ENCODE measurements at regions not wholly inside any gene's neighbourhood (a gene's known extent, or its start where the extent isn't known, plus 50 kb on each side); places are given as distances from the start of the nearest gene placed in this dataset.

- TF ChIP-seq TBL1XR1 (IDR thresholded peaks at IDR 0.05; ENCODE audit: borderline replicate concordance, low read length, partially characterized antibody) (no peak), MTA1 (CRISPR knock-in tag; IDR thresholded peaks at IDR 0.05; ENCODE audit: borderline replicate concordance) (no peak), SOX6 (IDR thresholded peaks at IDR 0.05) (no peak), SOX6 (CRISPR knock-in tag; IDR thresholded peaks at IDR 0.05) (0 out of 2 replicates have a peak, but pooled peaks have one; percentile 12), ZNF160 (CRISPR knock-in tag; IDR thresholded peaks at IDR 0.05) (no peak), CTCF (CRISPR knock-in tag; IDR thresholded peaks at IDR 0.05) (peak; percentile 77)
Observed at GRCh38 chrX:132292793-132293192, 73.5 kb upstream of the RAP2C start (continued).

GRCh38 chrX:132277953-132278614, 58.8 kb upstream of the RAP2C start:
- TF ChIP-seq TCF12 (IDR thresholded peaks at IDR 0.05) (no peak), TCF12 (CRISPR knock-in tag; IDR thresholded peaks at IDR 0.05) (no peak), HIC2 (CRISPR knock-in tag; IDR thresholded peaks at IDR 0.05; ENCODE audit: low read depth) (no peak), TERF1 (CRISPR knock-in tag; IDR thresholded peaks at IDR 0.05) (no peak), NR0B2 (CRISPR knock-in tag; IDR thresholded peaks at IDR 0.05) (no peak), KDM1A (CRISPR knock-in tag; IDR thresholded peaks at IDR 0.05) (no peak), HNF4A (CRISPR knock-in tag; IDR thresholded peaks at IDR 0.05) (no peak), ATF3 (CRISPR knock-in tag; IDR thresholded peaks at IDR 0.05) (no peak), CAMTA2 (CRISPR knock-in tag; IDR thresholded peaks at IDR 0.05; ENCODE audit: borderline replicate concordance) (no peak), TRIM24 (CRISPR knock-in tag; IDR thresholded peaks at IDR 0.05) (no peak), DDIT3 (CRISPR knock-in tag; IDR thresholded peaks at IDR 0.05) (no peak), RXRA (CRISPR knock-in tag; IDR thresholded peaks at IDR 0.05) (no peak), ISX (CRISPR knock-in tag; conservative IDR thresholded peaks at IDR 0.05) (no peak), HCFC1 (IDR thresholded peaks at IDR 0.05; ENCODE audit: low read depth, low read length) (no peak)
- intact Hi-C loops (cut with micrococcal nuclease; ENCODE audit: unreplicated experiment) (no loop called here), in situ Hi-C loops (cut with HindIII; ENCODE audit: extremely low pct_ligation_motif_present, low pct_unique_long_range_greater_than_20kb) (no loop called here)
- Histone ChIP-seq H3K36me3 (replicated peaks in 1 of 2; ENCODE audit: control insufficient read depth in 1 of 2, insufficient read depth in 2 of 2, low read length in 2 of 2) (no peaks in the 10 kb centered on the region), H3K4me1 (ENCODE audit: insufficient read depth, low read length) (no peaks in the 10 kb centered on the region), H3K9me3 (ENCODE audit: low read length) (no peaks in the 10 kb centered on the region), H3K4me3 (replicated peaks in 1 of 3; ENCODE audit: insufficient read depth in 1 of 3, low read depth in 2 of 3, low read length in 3 of 3) (no peak overlapping the region), H4K20me1 (ENCODE audit: insufficient read depth, low read length) (no peaks in the 10 kb centered on the region), H3K27me3 (ENCODE audit: control insufficient read depth in 1 of 2, insufficient read depth in 2 of 2, low read length in 2 of 2) (no peaks in the 10 kb centered on the region), H3K27ac (ENCODE audit: extremely low read length, insufficient read depth, low read length) (no peak overlapping the region), H3K9ac (ENCODE audit: insufficient read depth, low read depth, low read length) (no peak overlapping the region), H3K4me2 (ENCODE audit: low read depth, low read length) (no peak overlapping the region), H2AFZ (ENCODE audit: low read length) (no peak overlapping the region), H3K79me2 (ENCODE audit: insufficient read depth, low read length) (no peaks in the 10 kb centered on the region)
- BruUV-seq (replicated peaks) = no TSS peak
- DNase-seq (ENCODE audit: low spot score) (no peak), ATAC-seq (no peak), FAIRE-seq (no peak)
- ChIA-PET POLR2A (no interaction called here), CTCF (ENCODE audit: low intra/inter-chr PET ratio, low total read pairs) (no interaction called here)
- no CpG with 5 or more reads among the region's 2 CpGs for WGBS (ENCODE audit: low lambda C conversion rate)
